Islet precursor cell (in vitro differentiated cells): ENCODE measurements at regions not wholly inside any gene's neighbourhood (a gene's known extent, or its start where the extent isn't known, plus 50 kb on each side); places are given as distances from the start of the nearest gene placed in this dataset.
A peak's percentile ranks its signal among the peaks of the same experiment; 100 is the strongest.
"Not testable (repeated sequence)": the region's sequence is repeated elsewhere in the genome, so short reads cannot be mapped to it uniquely, and the experiment has no call there.

Experiments used
- DNase-seq: peaks from one replicate; pipeline ENCODE4 v3.0.0-alpha.2; 2018

DNA sequence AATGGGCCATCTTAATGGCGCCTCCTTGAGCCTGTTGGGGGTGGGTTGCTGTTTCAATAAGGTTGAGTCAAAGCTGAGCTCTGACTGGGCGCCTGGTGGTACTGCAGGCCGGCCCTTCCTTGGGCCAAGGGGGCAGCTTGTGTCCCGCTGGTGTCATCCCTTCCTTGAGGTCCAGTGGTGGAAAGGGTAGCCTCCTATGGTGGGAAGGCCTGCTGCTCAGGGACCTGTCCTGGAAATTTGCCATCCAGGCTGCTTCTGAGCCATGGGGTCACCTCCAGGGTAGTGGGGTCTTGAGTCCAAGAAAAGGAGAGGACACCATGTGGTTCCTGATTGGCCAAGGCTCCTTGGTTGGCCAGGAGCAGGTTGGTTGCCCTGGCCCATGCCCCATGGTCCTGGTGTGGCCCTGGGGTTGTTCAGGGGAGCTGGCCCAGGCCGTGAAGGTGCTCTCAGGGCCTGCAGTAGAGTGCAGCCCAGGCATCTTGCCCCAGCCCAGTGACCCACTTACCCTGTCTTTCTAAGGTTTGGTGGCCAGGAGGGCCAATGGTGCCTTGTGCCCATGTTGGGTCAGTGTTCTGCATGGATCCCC lies 188.7 kb downstream of the UBE3A start:
- peak; percentile 36 for DNase-seq

- DNase-seq: peak; percentile 29
Measured at GRCh38 chr15:25250906-25251622, 187.8 kb downstream of the UBE3A start.

DNA sequence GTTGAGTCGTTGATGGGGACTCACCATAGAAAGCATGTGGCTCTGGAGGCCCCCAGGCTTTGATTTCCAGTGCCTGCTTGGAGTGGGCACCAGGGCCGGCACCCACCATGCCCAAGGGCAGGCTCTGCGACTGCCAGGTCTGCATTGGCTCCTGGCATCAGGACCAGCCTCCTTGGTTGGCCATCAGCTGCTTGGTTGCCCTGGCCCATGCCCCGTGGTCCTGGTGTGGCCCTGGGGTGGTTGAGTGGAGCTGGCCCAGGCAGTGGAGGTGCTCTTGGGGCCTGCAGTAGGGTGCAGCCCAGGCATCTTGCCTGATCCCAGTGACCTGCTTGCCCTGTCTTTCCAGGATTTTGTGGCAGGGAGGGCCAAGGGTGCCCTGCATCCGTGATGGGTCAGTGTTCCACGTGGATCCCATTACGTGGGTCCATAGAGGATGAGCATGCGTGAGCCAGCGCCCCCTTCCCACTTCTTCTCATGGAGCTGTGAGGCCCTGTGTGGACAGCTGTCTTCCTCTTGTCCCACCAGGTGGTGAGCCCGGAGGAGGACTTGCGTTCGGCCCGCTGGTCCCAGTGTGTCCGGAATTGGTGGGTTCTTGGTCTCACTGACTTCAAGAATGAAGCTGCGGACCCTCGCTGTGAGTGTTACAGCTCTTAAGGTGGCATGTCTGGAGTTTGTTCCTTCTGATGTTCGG lies 187.0 kb downstream of the UBE3A start:
- peak; percentile 23 for DNase-seq

DNA sequence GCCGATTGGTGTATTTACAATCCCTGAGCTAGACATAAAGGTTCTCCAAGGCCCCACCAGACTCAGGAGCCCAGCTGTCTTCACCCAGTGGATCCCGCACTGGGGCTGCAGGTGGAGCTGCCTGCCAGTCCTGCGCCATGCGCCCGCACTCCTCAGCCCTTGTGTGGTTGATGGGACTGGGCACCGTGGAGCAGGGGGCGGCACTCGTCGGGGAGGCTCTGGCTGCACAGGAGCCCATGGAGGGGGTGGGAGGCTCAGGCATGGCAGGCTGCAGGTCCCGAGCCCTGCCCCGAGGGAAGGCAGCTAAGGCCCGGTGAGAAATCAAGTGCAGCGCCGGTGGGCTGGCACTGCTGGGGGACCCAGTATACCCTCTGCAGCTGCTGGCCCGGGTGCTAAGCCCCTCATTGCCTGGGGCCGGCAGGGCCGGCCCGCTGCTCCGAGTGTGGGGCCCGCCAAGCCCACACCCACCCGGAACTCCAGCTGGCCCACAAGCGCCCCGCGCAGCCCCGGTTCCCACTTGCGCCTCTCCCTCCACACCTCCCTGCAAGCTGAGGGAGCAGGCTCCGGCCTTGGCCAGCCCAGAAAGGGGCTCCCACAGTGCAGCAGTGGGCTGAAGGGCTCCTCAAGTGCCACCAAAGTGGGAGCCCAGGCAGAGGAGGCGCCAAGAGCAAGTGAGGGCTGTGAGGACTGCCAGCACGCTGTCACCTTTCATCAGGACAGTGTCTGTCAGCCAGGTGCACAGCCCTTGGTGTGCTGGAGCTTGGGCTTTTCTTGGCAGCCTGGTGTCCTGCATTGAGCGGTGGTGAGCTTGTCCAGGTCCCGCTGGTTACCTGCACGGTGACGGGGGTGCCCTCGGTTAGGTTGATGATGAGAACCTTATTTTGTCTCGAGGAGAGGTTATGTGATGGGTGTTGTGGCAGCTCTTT lies 185.5 kb downstream of the UBE3A start:
- not testable (repeated sequence) for DNase-seq

GRCh38 chr15:25268166-25268565 lies 170.7 kb downstream of the UBE3A start:
- no peak for DNase-seq
